EL (cell line): ENCODE measurements at regions not wholly inside any gene's neighbourhood (a gene's known extent, or its start where the extent isn't known, plus 50 kb on each side); places are given as distances from the start of the nearest gene placed in this dataset.
A peak's percentile ranks its signal among the peaks of the same experiment; 100 is the strongest.
"Not testable (repeated sequence)": the region's sequence is repeated elsewhere in the genome, so short reads cannot be mapped to it uniquely, and the experiment has no call there.

ENCODE experiments used
- DNase-seq: peaks from one replicate; pipeline ENCODE4 v3.0.0-alpha.2; 2016

- DNase-seq: no peak
Observed at GRCh38 chr5:91638010-91638409, 254.9 kb upstream of the ARRDC3 start.

- no peak for DNase-seq
Observed at GRCh38 chr5:91635950-91636734, 253.0 kb upstream of the ARRDC3 start.

- no peak for DNase-seq
Observed at GRCh38 chr5:91632871-91633270, 249.8 kb upstream of the ARRDC3 start.

- no peak for DNase-seq
Observed at GRCh38 chr5:91611746-91612145, 228.6 kb upstream of the ARRDC3 start.

GRCh38 chr5:91607675-91608074, 224.6 kb upstream of the ARRDC3 start:
- DNase-seq: no peak

- DNase-seq: no peak
Observed at GRCh38 chr5:91599863-91600262, 216.7 kb upstream of the ARRDC3 start.

GRCh38 chr5:91598216-91598615, 215.1 kb upstream of the ARRDC3 start:
- no peak for DNase-seq

GRCh38 chr5:91595424-91595823, 212.3 kb upstream of the ARRDC3 start:
- no peak for DNase-seq

GRCh38 chr5:91591076-91591475, 208.0 kb upstream of the ARRDC3 start:
- peak; percentile 2 for DNase-seq

- no peak for DNase-seq
Observed at GRCh38 chr5:91586232-91586631, 203.1 kb upstream of the ARRDC3 start.

GRCh38 chr5:91584352-91584751, 201.2 kb upstream of the ARRDC3 start:
- no peak for DNase-seq

- DNase-seq: not testable (repeated sequence)
Observed at GRCh38 chr5:91566012-91566411, 182.9 kb upstream of the ARRDC3 start.

- DNase-seq: no peak
Observed at GRCh38 chr5:91562922-91563321, 179.8 kb upstream of the ARRDC3 start.

- peak; percentile 44 for DNase-seq
Observed at GRCh38 chr5:91541696-91542095, 158.6 kb upstream of the ARRDC3 start.

- DNase-seq: no peak
Observed at GRCh38 chr5:91538179-91538578, 155.1 kb upstream of the ARRDC3 start.

GRCh38 chr5:91535499-91535898, 152.4 kb upstream of the ARRDC3 start:
- DNase-seq: no peak

GRCh38 chr5:91534332-91534731, 151.2 kb upstream of the ARRDC3 start:
- no peak for DNase-seq

- DNase-seq: no peak
Observed at GRCh38 chr5:91532779-91533178, 149.7 kb upstream of the ARRDC3 start.

GRCh38 chr5:91532281-91532680, 149.2 kb upstream of the ARRDC3 start:
- no peak for DNase-seq

GRCh38 chr5:91528831-91529230, 145.7 kb upstream of the ARRDC3 start:
- no peak for DNase-seq

- no peak for DNase-seq
Observed at GRCh38 chr5:91521785-91522184, 138.7 kb upstream of the ARRDC3 start.

- no peak for DNase-seq
Observed at GRCh38 chr5:91521334-91521733, 138.2 kb upstream of the ARRDC3 start.

GRCh38 chr5:91514400-91514799, 131.3 kb upstream of the ARRDC3 start:
- DNase-seq: no peak

- no peak for DNase-seq
Observed at GRCh38 chr5:91503321-91503720, 120.2 kb upstream of the ARRDC3 start.

- DNase-seq: no peak
Observed at GRCh38 chr5:91500758-91501157, 117.6 kb upstream of the ARRDC3 start.
